Liver (tissue), 8 donors: ENCODE measurements at regions not wholly inside any gene's neighbourhood (a gene's known extent, or its start where the extent isn't known, plus 50 kb on each side); places are given as distances from the start of the nearest gene placed in this dataset.

ENCODE experiments used
- DNase-seq: peaks from one replicate; pipeline ENCODE4 v3.0.0-alpha.2; 2017; ENCODE audit warnings: low spot score
- H3K27ac ChIP-seq, 2 donors: one replicate each; pipeline ENCODE4 v1.7.0; 2013; ENCODE audit warnings: inconsistent platforms in 2 of 2, low read length in 2 of 2, control low read depth in 1 of 2, low read depth in 1 of 2, mild to moderate bottlenecking in 1 of 2
- H3K27me3 ChIP-seq, 4 donors: one replicate each; pipeline versions ENCODE4 v1.6.1 to v1.7.0; 2013; ENCODE audit warnings: low read length in 3 of 4, inconsistent platforms in 1 of 4, mild to moderate bottlenecking in 1 of 4, moderate library complexity in 1 of 4; ENCODE audit not compliant: control insufficient read depth in 4 of 4, insufficient read depth in 4 of 4
- H3K36me3 ChIP-seq, 4 donors: one replicate each; pipeline versions ENCODE4 v1.6.1 to v1.7.0; 2013; ENCODE audit warnings: low read length in 3 of 4, mild to moderate bottlenecking in 3 of 4, low read depth in 1 of 4, moderate library complexity in 1 of 4; ENCODE audit not compliant: control insufficient read depth in 4 of 4, insufficient read depth in 3 of 4
- H3K4me1 ChIP-seq, 4 donors: one replicate each; pipeline versions ENCODE4 v1.6.1 to v1.7.0; 2013; ENCODE audit warnings: low read length in 3 of 4, mild to moderate bottlenecking in 3 of 4, moderate library complexity in 1 of 4; ENCODE audit not compliant: control insufficient read depth in 4 of 4, insufficient read depth in 4 of 4
- H3K4me3 ChIP-seq, 3 donors: one replicate each; pipeline versions ENCODE4 v1.6.1 to v1.7.0; 2013; ENCODE audit warnings: low read length in 3 of 3, control low read depth in 1 of 3, low read depth in 1 of 3, mild to moderate bottlenecking in 1 of 3
- H3K9ac ChIP-seq, 2 donors: one replicate each; pipeline ENCODE4 v1.7.0; 2013; ENCODE audit warnings: low read length in 2 of 2, mild to moderate bottlenecking in 2 of 2, moderate library complexity in 2 of 2, control low read depth in 1 of 2, low read depth in 1 of 2
- H3K9me3 ChIP-seq, 4 donors: one replicate each; pipeline versions ENCODE4 v1.6.1 to v1.7.0; 2013; ENCODE audit warnings: low read length in 3 of 4; ENCODE audit not compliant: control insufficient read depth in 4 of 4
- CTCF ChIP-seq: fragments of 150-350 bp; IDR thresholded peaks from 2 replicates; pipeline ENCODE4 v1.5.1; 2017; ENCODE audit warnings: improper control_type of control experiment, low read depth, low read length; ENCODE audit not compliant: missing input control
- EGR1 ChIP-seq, 2 donors: IDR thresholded peaks; 2 replicates each; pipeline ENCODE4 v1.6.1; 2016 to 2018; ENCODE audit warnings: antibody characterized with exemption in 2 of 2, low read depth in 2 of 2
- FOXA1 ChIP-seq: IDR thresholded peaks from 2 replicates; pipeline ENCODE4 v1.6.1; 2016; ENCODE audit warnings: antibody characterized with exemption
- FOXA2 ChIP-seq: IDR thresholded peaks from 2 replicates; pipeline ENCODE4 v1.6.1; 2016; ENCODE audit warnings: antibody characterized with exemption
- GABPA ChIP-seq, 2 donors: IDR thresholded peaks in 1 of 2; conservative IDR thresholded peaks in 1 of 2; 2 replicates each; pipeline ENCODE4 v1.6.1; 2016; ENCODE audit warnings: antibody characterized with exemption in 2 of 2, mild to moderate bottlenecking in 1 of 2, moderate library complexity in 1 of 2
- HNF4A ChIP-seq, 2 donors: conservative IDR thresholded peaks; 2 replicates each; pipeline ENCODE4 v1.6.1; 2016; ENCODE audit warnings: antibody characterized with exemption in 2 of 2, mild to moderate bottlenecking in 2 of 2
- HNF4G ChIP-seq: IDR thresholded peaks from 2 replicates; pipeline ENCODE4 v1.6.1; 2016; ENCODE audit warnings: antibody characterized with exemption
- JUND ChIP-seq, 2 donors: IDR thresholded peaks; 2 replicates each; pipeline ENCODE4 v1.6.1; 2016; ENCODE audit warnings: antibody characterized with exemption in 2 of 2
- MAX ChIP-seq: IDR thresholded peaks from 2 replicates; pipeline ENCODE4 v1.6.1; 2016; ENCODE audit warnings: antibody characterized with exemption
- NR2F2 ChIP-seq: IDR thresholded peaks from 2 replicates; pipeline ENCODE4 v1.6.1; 2016; ENCODE audit warnings: antibody characterized with exemption
- RAD21 ChIP-seq, 2 donors: IDR thresholded peaks; 2 replicates each; pipeline ENCODE4 v1.6.1; 2016; ENCODE audit warnings: antibody characterized with exemption in 2 of 2, mild to moderate bottlenecking in 2 of 2
- REST ChIP-seq: IDR thresholded peaks from 2 replicates; pipeline ENCODE4 v1.6.1; 2016; ENCODE audit warnings: antibody characterized with exemption, mild to moderate bottlenecking
- RXRA ChIP-seq, 2 donors: IDR thresholded peaks; 2 replicates each; pipeline ENCODE4 v1.6.1; 2017 to 2018; ENCODE audit warnings: antibody characterized with exemption in 2 of 2, mild to moderate bottlenecking in 1 of 2
- SP1 ChIP-seq: IDR thresholded peaks from 2 replicates; pipeline ENCODE4 v1.6.1; 2018; ENCODE audit warnings: antibody characterized with exemption, mild to moderate bottlenecking
- TAF1 ChIP-seq: conservative IDR thresholded peaks from 2 replicates; pipeline ENCODE4 v1.6.1; 2016; ENCODE audit warnings: antibody characterized with exemption, mild to moderate bottlenecking
- YY1 ChIP-seq: IDR thresholded peaks from 2 replicates; pipeline ENCODE4 v1.6.1; 2016; ENCODE audit warnings: antibody characterized with exemption, mild to moderate bottlenecking
- WGBS: extraction: QIAGEN DNeasy Blood & Tissue Kit; methylation state at CpG from one replicate; pipeline ENCODE4 v1.1.7; 2013; 5-methylcytosine and 5-hydroxymethylcytosine counted together
- TF ChIP-seq, protein P1 (sequence below): IDR thresholded peaks from 2 replicates; pipeline ENCODE4 v1.6.1; 2016; ENCODE audit warnings: antibody characterized with exemption
- TF ChIP-seq, protein P2 (sequence below): IDR thresholded peaks from 2 replicates; pipeline ENCODE4 v1.6.1; 2016; ENCODE audit warnings: antibody characterized with exemption
- donor health status: healthy.
- donor health status: healthy.
- donor health status: healthy.
- donor health status: healthy.
- donor health status: healthy.

- H3K4me1 ChIP-seq: no peaks in the 10 kb centered on the region
- peaks cover 0 to 5% (median 0%) of the 10 kb centered on the region in 4 donors for H3K27me3 ChIP-seq
- H3K27ac ChIP-seq: no peak overlapping the region
- WGBS: 80% methylated on average over 2 of the region's 2 CpGs
- no peak overlapping the region for H3K4me3 ChIP-seq
- TF ChIP-seq JUND (IDR thresholded peaks at IDR 0.05) (no peak), FOXA1 (no peak), RAD21 (IDR thresholded peaks at IDR 0.05) (no peak), SP1 (no peak), YY1 (no peak), FOXA2 (no peak), MAX (no peak), REST (no peak), NR2F2 (no peak), HNF4A (conservative IDR thresholded peaks at IDR 0.05) (no peak), CTCF (no peak), GABPA (IDR thresholded peaks at IDR 0.05 in 1 of 2, conservative IDR thresholded peaks at IDR 0.05 in 1 of 2) (no peak), RXRA (IDR thresholded peaks at IDR 0.05) (no peak), HNF4G (no peak), EGR1 (IDR thresholded peaks at IDR 0.05; ENCODE audit: low read depth in 2 of 2) (no peak), TAF1 (no peak)
- TF ChIP-seq, protein P1, sequence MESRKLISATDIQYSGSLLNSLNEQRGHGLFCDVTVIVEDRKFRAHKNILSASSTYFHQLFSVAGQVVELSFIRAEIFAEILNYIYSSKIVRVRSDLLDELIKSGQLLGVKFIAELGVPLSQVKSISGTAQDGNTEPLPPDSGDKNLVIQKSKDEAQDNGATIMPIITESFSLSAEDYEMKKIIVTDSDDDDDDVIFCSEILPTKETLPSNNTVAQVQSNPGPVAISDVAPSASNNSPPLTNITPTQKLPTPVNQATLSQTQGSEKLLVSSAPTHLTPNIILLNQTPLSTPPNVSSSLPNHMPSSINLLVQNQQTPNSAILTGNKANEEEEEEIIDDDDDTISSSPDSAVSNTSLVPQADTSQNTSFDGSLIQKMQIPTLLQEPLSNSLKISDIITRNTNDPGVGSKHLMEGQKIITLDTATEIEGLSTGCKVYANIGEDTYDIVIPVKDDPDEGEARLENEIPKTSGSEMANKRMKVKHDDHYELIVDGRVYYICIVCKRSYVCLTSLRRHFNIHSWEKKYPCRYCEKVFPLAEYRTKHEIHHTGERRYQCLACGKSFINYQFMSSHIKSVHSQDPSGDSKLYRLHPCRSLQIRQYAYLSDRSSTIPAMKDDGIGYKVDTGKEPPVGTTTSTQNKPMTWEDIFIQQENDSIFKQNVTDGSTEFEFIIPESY: no peak
- TF ChIP-seq, protein P2, sequence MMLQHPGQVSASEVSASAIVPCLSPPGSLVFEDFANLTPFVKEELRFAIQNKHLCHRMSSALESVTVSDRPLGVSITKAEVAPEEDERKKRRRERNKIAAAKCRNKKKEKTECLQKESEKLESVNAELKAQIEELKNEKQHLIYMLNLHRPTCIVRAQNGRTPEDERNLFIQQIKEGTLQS: no peak
- no peak overlapping the region for H3K9ac ChIP-seq
- DNase-seq: no peak
- H3K9me3 ChIP-seq: no peaks in the 10 kb centered on the region
- no peaks in the 10 kb centered on the region for H3K36me3 ChIP-seq
Observed at GRCh38 chr4:152064282-152064681, 303.5 kb upstream of the GATB start.
